HepG2 (cell line): ENCODE measurements at regions not wholly inside any gene's neighbourhood (a gene's known extent, or its start where the extent isn't known, plus 50 kb on each side); places are given as distances from the start of the nearest gene placed in this dataset.

ENCODE experiments used
- ATAC-seq: fragments of 200-7000 bp; cut with Tn5 transposase; 3 replicates; pipeline ENCODE4 v1.9.1; 2020; ENCODE audit warnings: mild to moderate bottlenecking, moderate library complexity
- BruUV-seq: library from RNA; stranded (reverse); fragments of 400-500 nt; replicated peaks from 2 replicates; lab custom pipeline; 2021; lab: Mats Ljungman, UMichigan
- CTCF ChIA-PET: fragments of 300-600 bp; formaldehyde crosslinking; extraction: SDS; loops from one replicate; lab custom pipeline; 2021; ENCODE audit warnings: low total read pairs, inconsistent platforms, low intra/inter-chr PET ratio; lab: Yijun Ruan, JAX
- POLR2A ChIA-PET: fragments of 350-600 bp; sonication (Branson Sonifier 250); formaldehyde crosslinking; loops from one replicate; lab custom pipeline; 2020; ENCODE audit warnings: antibody characterized with exemption, inconsistent platforms; lab: Yijun Ruan, JAX
- DNase-seq: peaks from one replicate; pipeline ENCODE4 v3.0.0-alpha.2; 2015; ENCODE audit warnings: low spot score
- FAIRE-seq: peaks from 3 replicates; lab custom pipeline; 2011; peaks lifted over from hg19 to GRCh38; lab: Jason Lieb, UNC
- H2AFZ ChIP-seq: one replicate; pipeline ENCODE4 v1.6.1; 2011; ENCODE audit warnings: low read length, inconsistent platforms
- H3K27ac ChIP-seq: fragments of 300-600 bp; 3 replicates; pipeline ENCODE4 v1.8.0; 2011; ENCODE audit warnings: mixed run types, mild to moderate bottlenecking, mixed read lengths, low read length, inconsistent platforms; ENCODE audit not compliant: insufficient read depth; ENCODE audit errors: extremely low read length
- H3K27me3 ChIP-seq, 2 experiments: fragments of 200-600 bp in 1 of 2; 2 replicates in 1 of 2; 3 replicates in 1 of 2; pipeline versions ENCODE4 v1.6.0 to v1.8.0; 2011; ENCODE audit warnings: low read length in 2 of 2, mild to moderate bottlenecking in 2 of 2, moderate library complexity in 2 of 2, inconsistent platforms in 1 of 2; ENCODE audit not compliant: insufficient read depth in 2 of 2, control insufficient read depth in 1 of 2
- H3K36me3 ChIP-seq, 2 experiments: fragments of 200-600 bp in 1 of 2; replicated peaks in 1 of 2; 2 replicates in 1 of 2; 3 replicates in 1 of 2; pipeline versions ENCODE4 v1.5.1 to v1.8.0; 2011; ENCODE audit warnings: low read length in 2 of 2, inconsistent platforms in 1 of 2; ENCODE audit not compliant: insufficient read depth in 2 of 2, control insufficient read depth in 1 of 2
- H3K4me1 ChIP-seq: 2 replicates; pipeline ENCODE4 v1.5.1; 2012; ENCODE audit warnings: low read length, inconsistent platforms; ENCODE audit not compliant: insufficient read depth
- H3K4me2 ChIP-seq: 2 replicates; pipeline ENCODE4 v1.6.0; 2011; ENCODE audit warnings: low read depth, low read length, inconsistent platforms
- H3K4me3 ChIP-seq, 3 experiments: fragments of 200-600 bp in 1 of 3; sonication (generic), shearing (Covaris generic) in 1 of 3; replicated peaks in 1 of 3; 2 replicates each; pipeline ENCODE4 v1.5.1; 2011 to 2016; ENCODE audit warnings: low read length in 3 of 3, inconsistent platforms in 2 of 3, low read depth in 2 of 3, mild to moderate bottlenecking in 2 of 3, control low read depth in 1 of 3, mixed read lengths in 1 of 3; ENCODE audit not compliant: insufficient read depth in 1 of 3
- H3K79me2 ChIP-seq: one replicate; pipeline ENCODE4 v1.6.1; 2011; ENCODE audit warnings: low read length, inconsistent platforms; ENCODE audit not compliant: insufficient read depth
- H3K9ac ChIP-seq: 2 replicates; pipeline ENCODE4 v1.6.0; 2011; ENCODE audit warnings: mild to moderate bottlenecking, low read depth, low read length, inconsistent platforms; ENCODE audit not compliant: insufficient read depth
- H3K9me3 ChIP-seq: 2 replicates; pipeline ENCODE4 v1.5.1; 2012; ENCODE audit warnings: mild to moderate bottlenecking, low read length
- H4K20me1 ChIP-seq: 2 replicates; pipeline ENCODE4 v1.6.0; 2011; ENCODE audit warnings: inconsistent platforms, mild to moderate bottlenecking, low read length, moderate library complexity; ENCODE audit not compliant: insufficient read depth
- ARID5B ChIP-seq: IDR thresholded peaks from 2 replicates; pipeline ENCODE4 v1.4.0; 2020; ENCODE audit warnings: mild to moderate bottlenecking, missing genetic modification reagents
- E2F2 ChIP-seq: sonication (generic); formaldehyde crosslinking; IDR thresholded peaks from 2 replicates; pipeline ENCODE4 v1.4.0; 2020; ENCODE audit warnings: missing genetic modification reagents, borderline replicate concordance
- FUBP1 ChIP-seq: sonication (generic); formaldehyde crosslinking; IDR thresholded peaks from 2 replicates; pipeline ENCODE4 v1.5.1; 2020; ENCODE audit warnings: missing genetic modification reagents, mild to moderate bottlenecking, borderline replicate concordance
- HOXA3 ChIP-seq: sonication (generic); formaldehyde crosslinking; IDR thresholded peaks from 2 replicates; pipeline ENCODE4 v1.5.0; 2020; ENCODE audit warnings: missing genetic modification reagents
- SKIL ChIP-seq: sonication (generic); formaldehyde crosslinking; IDR thresholded peaks from 2 replicates; pipeline ENCODE4 v1.8.0; 2022; ENCODE audit warnings: missing genetic modification reagents, mild to moderate bottlenecking, moderate library complexity, borderline replicate concordance
- SMAD3 ChIP-seq: sonication (generic); formaldehyde crosslinking; IDR thresholded peaks from 2 replicates; pipeline ENCODE4 v1.4.0; 2020; ENCODE audit warnings: missing genetic modification reagents
- SMAD9 ChIP-seq: sonication (generic); formaldehyde crosslinking; IDR thresholded peaks from 2 replicates; pipeline ENCODE4 v1.5.1; 2020; ENCODE audit warnings: mild to moderate bottlenecking, missing genetic modification reagents
- SOX5 ChIP-seq: IDR thresholded peaks from 2 replicates; pipeline ENCODE4 v1.6.1; 2016; ENCODE audit warnings: borderline replicate concordance
- ZNF33B ChIP-seq: sonication (generic); formaldehyde crosslinking; IDR thresholded peaks from 2 replicates; pipeline ENCODE4 v1.5.1; 2020; ENCODE audit warnings: mild to moderate bottlenecking, missing genetic modification reagents
- ZNF432 ChIP-seq: sonication (generic); formaldehyde crosslinking; IDR thresholded peaks from 2 replicates; pipeline ENCODE4 v1.5.0; 2020; ENCODE audit warnings: missing genetic modification reagents, mild to moderate bottlenecking, borderline replicate concordance
- ZNF615 ChIP-seq: sonication (generic); formaldehyde crosslinking; IDR thresholded peaks from 2 replicates; pipeline ENCODE4 v1.5.0; 2020; ENCODE audit warnings: mild to moderate bottlenecking, missing genetic modification reagents, borderline replicate concordance
- ZNF619 ChIP-seq: sonication (generic); formaldehyde crosslinking; IDR thresholded peaks from 2 replicates; pipeline ENCODE4 v1.4.0; 2020; ENCODE audit warnings: mild to moderate bottlenecking, missing genetic modification reagents
- ZNF766 ChIP-seq: sonication (generic); formaldehyde crosslinking; IDR thresholded peaks from 2 replicates; pipeline ENCODE4 v1.5.0; 2020; ENCODE audit warnings: missing genetic modification reagents, borderline replicate concordance
- WGBS: methylation state at CpG from one replicate; pipeline ENCODE4 v1.1.6; 2017; ENCODE audit warnings: low lambda C conversion rate; 5-methylcytosine and 5-hydroxymethylcytosine counted together
- in situ Hi-C: cut with HindIII; loops from 2 replicates; pipeline ENCODE4 v1.10.0; 2017; ENCODE audit warnings: low pct_unique_long_range_greater_than_20kb; ENCODE audit not compliant: extremely low pct_ligation_motif_present
- intact Hi-C: fragments of 100-400 bp; cut with micrococcal nuclease; formaldehyde crosslinking; loops from one replicate; pipeline ENCODE4 v1.10.0; 2022; ENCODE audit not compliant: unreplicated experiment
- TF ChIP-seq, protein P1 (sequence below): sonication (generic); formaldehyde crosslinking; IDR thresholded peaks from 2 replicates; pipeline ENCODE4 v1.4.0; 2020; ENCODE audit warnings: mild to moderate bottlenecking, missing genetic modification reagents

DNA sequence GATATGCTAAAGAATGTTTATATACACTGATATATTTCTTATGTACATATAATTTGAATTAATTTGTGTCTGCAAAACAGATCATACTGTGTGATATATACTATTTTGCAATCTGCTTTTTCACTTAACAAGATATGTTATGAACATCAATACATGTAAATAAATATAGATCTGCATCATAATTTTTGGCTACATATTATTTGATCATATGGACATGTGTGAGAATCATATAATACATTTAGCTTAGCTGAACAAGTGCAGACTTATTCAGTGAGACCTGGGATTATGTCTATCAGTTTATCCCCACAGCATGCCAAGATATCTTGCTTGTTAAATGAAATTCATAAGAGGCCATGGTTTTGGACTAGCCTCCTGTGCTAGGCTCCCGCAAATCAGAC, 474.3 kb downstream of the ARHGEF28 start:
- H3K36me3 ChIP-seq, result no peaks in the 10 kb centered on the region
- no peak overlapping the region for H3K9ac ChIP-seq
- in situ Hi-C loops (no loop called here), intact Hi-C loops (no loop called here)
- ChIA-PET POLR2A (no interaction called here), CTCF (no interaction called here)
- WGBS, result 0% methylated on average over 1 of the region's 1 CpG
- DNase-seq (no peak), ATAC-seq (no peak), FAIRE-seq (no peak)
- H3K4me3 ChIP-seq, result no peak overlapping the region
- H3K4me2 ChIP-seq, result no peak overlapping the region
- H4K20me1 ChIP-seq, result no peaks in the 10 kb centered on the region
- 0 out of 5 replicates have a peak, but pooled peaks cover 0 to 1% of the 10 kb centered on the region in 2 experiments for H3K27me3 ChIP-seq
- no peak overlapping the region for H3K27ac ChIP-seq
- no peaks in the 10 kb centered on the region for H3K79me2 ChIP-seq
- no TSS peak for BruUV-seq
- no peak overlapping the region for H2AFZ ChIP-seq
- 0 out of 2 replicates have a peak, but pooled peaks cover 7% of the 10 kb centered on the region for H3K9me3 ChIP-seq
- H3K4me1 ChIP-seq, result peaks cover 12% of the 10 kb centered on the region
- no peak for TF ChIP-seq FUBP1 (CRISPR knock-in tag)
- no peak for TF ChIP-seq ZNF619 (CRISPR knock-in tag)
- TF ChIP-seq SOX5 (CRISPR knock-in tag), result no peak
- TF ChIP-seq SKIL (CRISPR knock-in tag), result no peak
- TF ChIP-seq E2F2 (CRISPR knock-in tag), result no peak
- TF ChIP-seq ZNF615 (CRISPR knock-in tag), result no peak
- no peak for TF ChIP-seq ZNF766 (CRISPR knock-in tag)
- TF ChIP-seq SMAD3 (CRISPR knock-in tag), result no peak
- TF ChIP-seq SMAD9 (CRISPR knock-in tag), result no peak
- TF ChIP-seq HOXA3 (CRISPR knock-in tag), result no peak
- TF ChIP-seq, protein P1, sequence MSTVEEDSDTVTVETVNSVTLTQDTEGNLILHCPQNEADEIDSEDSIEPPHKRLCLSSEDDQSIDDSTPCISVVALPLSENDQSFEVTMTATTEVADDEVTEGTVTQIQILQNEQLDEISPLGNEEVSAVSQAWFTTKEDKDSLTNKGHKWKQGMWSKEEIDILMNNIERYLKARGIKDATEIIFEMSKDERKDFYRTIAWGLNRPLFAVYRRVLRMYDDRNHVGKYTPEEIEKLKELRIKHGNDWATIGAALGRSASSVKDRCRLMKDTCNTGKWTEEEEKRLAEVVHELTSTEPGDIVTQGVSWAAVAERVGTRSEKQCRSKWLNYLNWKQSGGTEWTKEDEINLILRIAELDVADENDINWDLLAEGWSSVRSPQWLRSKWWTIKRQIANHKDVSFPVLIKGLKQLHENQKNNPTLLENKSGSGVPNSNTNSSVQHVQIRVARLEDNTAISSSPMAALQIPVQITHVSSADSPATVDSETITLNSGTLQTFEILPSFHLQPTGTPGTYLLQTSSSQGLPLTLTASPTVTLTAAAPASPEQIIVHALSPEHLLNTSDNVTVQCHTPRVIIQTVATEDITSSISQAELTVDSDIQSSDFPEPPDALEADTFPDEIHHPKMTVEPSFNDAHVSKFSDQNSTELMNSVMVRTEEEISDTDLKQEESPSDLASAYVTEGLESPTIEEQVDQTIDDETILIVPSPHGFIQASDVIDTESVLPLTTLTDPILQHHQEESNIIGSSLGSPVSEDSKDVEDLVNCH (CRISPR knock-in tag), result no peak
- TF ChIP-seq ARID5B, result no peak
- no peak for TF ChIP-seq ZNF33B
- TF ChIP-seq ZNF432 (CRISPR knock-in tag), result no peak
